ENCODE measurements at regions not wholly inside any gene's neighbourhood (a gene's known extent, or its start where the extent isn't known, plus 50 kb on each side); places are given as distances from the start of the nearest gene placed in this dataset.
A peak's percentile ranks its signal among the peaks of the same experiment; 100 is the strongest.

GRCh38 chr2:234641086-234641485 lies 144.2 kb upstream of the ARL4C start:
- no peak overlapping the region for H3K4me3 ChIP-seq (ENCODE audit: low read depth, low read length)
- no peaks in the 10 kb centered on the region for H3K36me3 ChIP-seq (ENCODE audit: control insufficient read depth, insufficient read depth, low read length)
- H3K27me3 ChIP-seq (ENCODE audit: control insufficient read depth, insufficient read depth, low read length) = no peaks in the 10 kb centered on the region
- TF ChIP-seq CTCF (IDR thresholded peaks at IDR 0.05; ENCODE audit: insufficient read depth, low read length, poor library complexity, severe bottlenecking) = no peak
- DNase-seq (ENCODE audit: low read depth) = no peak

- peak; percentile 44 for DNase-seq (ENCODE audit: low read depth)
- H3K27me3 ChIP-seq (ENCODE audit: control insufficient read depth, insufficient read depth, low read length) = no peaks in the 10 kb centered on the region
- TF ChIP-seq CTCF (IDR thresholded peaks at IDR 0.05; ENCODE audit: insufficient read depth, low read length, poor library complexity, severe bottlenecking) = no peak
Observed at GRCh38 chr2:234640657-234641056, 143.8 kb upstream of the ARL4C start.

GRCh38 chr2:234638966-234639365 lies 142.1 kb upstream of the ARL4C start:
- no peaks in the 10 kb centered on the region for H3K27me3 ChIP-seq (ENCODE audit: control insufficient read depth, insufficient read depth, low read length)

More at GRCh38 chr2:234640657-234641056, 143.8 kb upstream of the ARL4C start:
- Histone ChIP-seq H3K4me3 (ENCODE audit: low read depth, low read length) (no peak overlapping the region), H3K36me3 (ENCODE audit: control insufficient read depth, insufficient read depth, low read length) (no peaks in the 10 kb centered on the region)

GRCh38 chr2:234635284-234635683 lies 138.4 kb upstream of the ARL4C start:
- no peak for DNase-seq (ENCODE audit: low read depth)
- no peak for TF ChIP-seq CTCF (IDR thresholded peaks at IDR 0.05; ENCODE audit: insufficient read depth, low read length, poor library complexity, severe bottlenecking)
- Histone ChIP-seq H3K36me3 (ENCODE audit: control insufficient read depth, insufficient read depth, low read length) (no peaks in the 10 kb centered on the region), H3K4me3 (ENCODE audit: low read depth, low read length) (no peak overlapping the region), H3K27me3 (ENCODE audit: control insufficient read depth, insufficient read depth, low read length) (no peaks in the 10 kb centered on the region)

More at GRCh38 chr2:234638966-234639365, 142.1 kb upstream of the ARL4C start:
- Histone ChIP-seq H3K36me3 (ENCODE audit: control insufficient read depth, insufficient read depth, low read length) (no peaks in the 10 kb centered on the region), H3K4me3 (ENCODE audit: low read depth, low read length) (no peak overlapping the region)
- no peak for DNase-seq (ENCODE audit: low read depth)
- TF ChIP-seq CTCF (IDR thresholded peaks at IDR 0.05; ENCODE audit: insufficient read depth, low read length, poor library complexity, severe bottlenecking) = no peak

- no peak for DNase-seq (ENCODE audit: low read depth)
- TF ChIP-seq CTCF (IDR thresholded peaks at IDR 0.05; ENCODE audit: insufficient read depth, low read length, poor library complexity, severe bottlenecking) = no peak
- H3K27me3 ChIP-seq (ENCODE audit: control insufficient read depth, insufficient read depth, low read length) = no peaks in the 10 kb centered on the region
- H3K4me3 ChIP-seq (ENCODE audit: low read depth, low read length) = no peak overlapping the region
- H3K36me3 ChIP-seq (ENCODE audit: control insufficient read depth, insufficient read depth, low read length) = no peaks in the 10 kb centered on the region
Observed at GRCh38 chr2:234633581-234634230, 136.8 kb upstream of the ARL4C start.
